Astrocyte (in vitro differentiated cells and primary cell): ENCODE measurements at regions not wholly inside any gene's neighbourhood (a gene's known extent, or its start where the extent isn't known, plus 50 kb on each side); places are given as distances from the start of the nearest gene placed in this dataset.

Source experiments
- EZH2 ChIP-seq: IDR thresholded peaks from 2 replicates; pipeline ENCODE4 v1.6.1; 2012; ENCODE audit warnings: mild to moderate bottlenecking, low read length, inconsistent platforms; ENCODE audit not compliant: insufficient read depth
- TF ChIP-seq, protein P1 (sequence below): IDR thresholded peaks from 2 replicates; pipeline ENCODE4 v1.5.1; 2011; ENCODE audit warnings: low read depth, mild to moderate bottlenecking, inconsistent platforms, low read length, moderate library complexity; ENCODE audit not compliant: insufficient read depth

DNA sequence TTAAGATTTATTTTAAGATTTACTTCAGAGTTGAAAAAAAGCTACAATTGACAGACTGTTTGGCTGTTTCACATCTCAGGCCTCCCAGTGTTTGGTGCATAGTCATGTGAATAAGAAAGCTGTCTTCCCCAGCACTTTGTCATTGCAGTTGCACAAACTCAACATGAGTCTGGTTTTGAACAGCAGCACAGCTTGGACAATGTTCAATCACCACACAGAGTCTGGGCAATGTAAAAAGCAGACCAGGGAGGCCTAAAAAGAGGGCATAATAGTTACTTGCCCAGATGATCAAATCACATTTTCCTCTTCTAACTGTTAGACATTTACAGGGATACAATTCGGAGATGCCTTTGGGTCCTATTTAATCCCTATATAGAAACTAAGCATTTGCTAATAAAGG is 1055.0 kb downstream of the RPA4 start:
- TF ChIP-seq, protein P1, sequence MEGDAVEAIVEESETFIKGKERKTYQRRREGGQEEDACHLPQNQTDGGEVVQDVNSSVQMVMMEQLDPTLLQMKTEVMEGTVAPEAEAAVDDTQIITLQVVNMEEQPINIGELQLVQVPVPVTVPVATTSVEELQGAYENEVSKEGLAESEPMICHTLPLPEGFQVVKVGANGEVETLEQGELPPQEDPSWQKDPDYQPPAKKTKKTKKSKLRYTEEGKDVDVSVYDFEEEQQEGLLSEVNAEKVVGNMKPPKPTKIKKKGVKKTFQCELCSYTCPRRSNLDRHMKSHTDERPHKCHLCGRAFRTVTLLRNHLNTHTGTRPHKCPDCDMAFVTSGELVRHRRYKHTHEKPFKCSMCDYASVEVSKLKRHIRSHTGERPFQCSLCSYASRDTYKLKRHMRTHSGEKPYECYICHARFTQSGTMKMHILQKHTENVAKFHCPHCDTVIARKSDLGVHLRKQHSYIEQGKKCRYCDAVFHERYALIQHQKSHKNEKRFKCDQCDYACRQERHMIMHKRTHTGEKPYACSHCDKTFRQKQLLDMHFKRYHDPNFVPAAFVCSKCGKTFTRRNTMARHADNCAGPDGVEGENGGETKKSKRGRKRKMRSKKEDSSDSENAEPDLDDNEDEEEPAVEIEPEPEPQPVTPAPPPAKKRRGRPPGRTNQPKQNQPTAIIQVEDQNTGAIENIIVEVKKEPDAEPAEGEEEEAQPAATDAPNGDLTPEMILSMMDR, result no peak
- no peak for TF ChIP-seq EZH2
